GM18873 (cell line): ENCODE measurements at regions not wholly inside any gene's neighbourhood (a gene's known extent, or its start where the extent isn't known, plus 50 kb on each side); places are given as distances from the start of the nearest gene placed in this dataset.
A peak's percentile ranks its signal among the peaks of the same experiment; 100 is the strongest.
"Not testable (repeated sequence)": the region's sequence is repeated elsewhere in the genome, so short reads cannot be mapped to it uniquely, and the experiment has no call there.

Experiments
- ATAC-seq: cut with Tn5 transposase; IDR thresholded peaks from one replicate; pipeline ENCODE4 v1.9.1; 2021; ENCODE audit warnings: mild to moderate bottlenecking, moderate library complexity, moderate number of reproducible peaks; ENCODE audit not compliant: unreplicated experiment, low FRiP score

DNA sequence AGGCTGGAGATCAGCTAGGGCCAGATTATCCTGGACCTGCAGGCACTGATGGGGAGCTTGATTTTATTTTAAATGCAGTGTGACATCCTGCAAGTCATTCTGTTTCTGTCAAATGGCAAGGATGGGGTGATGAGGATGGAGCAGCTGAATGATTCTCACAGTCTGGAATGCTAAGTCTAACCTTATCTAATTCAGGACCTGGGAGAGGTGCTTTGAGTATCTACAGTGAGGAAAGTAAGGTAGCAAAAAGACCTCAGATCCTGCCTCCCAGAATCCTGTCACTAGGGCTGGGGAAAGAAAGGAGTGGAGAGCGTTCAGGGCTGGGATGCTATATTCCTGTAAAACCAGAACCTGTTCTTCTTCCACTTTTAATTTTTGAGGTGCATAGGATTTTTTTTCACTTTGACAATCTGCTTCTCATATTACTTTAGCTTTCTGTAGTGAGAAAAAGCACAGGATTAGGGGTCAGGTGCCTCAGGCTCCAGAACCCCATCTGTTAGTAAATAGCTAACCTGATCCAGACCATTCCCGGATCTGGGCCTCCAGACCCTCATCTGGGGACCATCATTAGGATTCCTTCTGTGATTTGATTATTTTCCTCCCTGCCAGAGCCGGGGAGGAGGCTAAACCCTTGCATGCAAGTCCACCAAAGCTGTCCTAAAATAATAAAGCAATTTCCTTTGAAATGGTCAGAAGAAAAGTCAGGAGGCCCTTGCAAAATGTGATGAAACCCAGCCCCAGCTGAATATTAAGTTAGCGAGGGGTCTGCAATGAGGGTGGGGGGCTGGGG lies 54.7 kb downstream of the ASCL1 start:
- ATAC-seq: no peak

GRCh38 chr12:103012884-103013283 lies 55.4 kb downstream of the ASCL1 start:
- no peak for ATAC-seq

GRCh38 chr12:103013741-103014300 lies 56.3 kb downstream of the ASCL1 start:
- no peak for ATAC-seq

DNA sequence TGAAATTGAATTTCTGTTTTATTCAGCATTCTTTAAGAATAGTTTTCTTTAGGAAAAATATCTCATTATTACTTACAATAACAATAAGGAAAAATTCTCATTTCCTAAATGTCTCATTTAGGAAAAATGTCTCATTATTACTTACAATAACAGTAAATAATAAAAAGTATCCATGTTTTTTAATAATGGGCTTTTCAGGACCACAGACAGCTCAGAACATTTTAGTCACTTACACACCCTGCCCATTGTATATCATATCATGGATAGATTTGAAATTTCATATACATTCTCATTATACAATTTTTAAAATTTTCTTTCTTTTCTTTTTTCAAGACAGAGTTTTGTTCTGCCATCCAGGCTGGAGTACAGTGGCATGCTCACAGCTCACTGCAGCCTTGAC lies 58.9 kb downstream of the ASCL1 start:
- no peak for ATAC-seq

GRCh38 chr12:103020839-103021238 lies 63.4 kb downstream of the ASCL1 start:
- ATAC-seq: no peak

DNA sequence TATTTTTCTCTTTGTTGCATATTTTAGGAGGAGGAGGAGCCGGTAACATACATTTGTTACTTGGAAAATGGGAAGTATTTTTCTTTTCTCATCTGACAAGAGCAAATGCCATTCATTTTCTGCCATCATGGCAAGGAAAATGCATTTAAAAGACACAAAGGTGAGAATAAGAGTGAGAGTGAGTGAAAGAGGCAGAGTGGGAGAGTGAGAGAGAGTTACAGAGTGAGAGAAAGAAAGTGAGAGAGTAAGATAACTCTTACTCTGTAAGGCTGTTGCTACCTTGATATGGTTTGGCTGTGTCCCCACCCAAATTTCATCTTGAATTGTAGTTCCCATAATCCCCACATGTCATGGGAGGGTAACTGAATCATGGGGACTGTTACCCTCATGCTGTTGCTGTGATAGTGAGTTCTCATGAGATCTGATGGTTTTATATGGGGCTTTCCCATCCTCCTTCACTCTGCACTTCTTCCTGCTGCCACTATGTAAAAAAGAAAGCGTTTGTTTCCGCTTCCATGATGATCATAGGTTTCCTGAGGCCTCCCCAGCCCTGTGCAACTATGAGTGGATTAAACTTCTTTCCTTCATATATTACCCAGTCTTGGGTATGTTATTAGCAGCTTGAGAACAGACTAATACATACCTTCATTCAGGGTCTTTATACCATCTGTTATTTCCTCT lies 64.2 kb downstream of the ASCL1 start:
- no peak for ATAC-seq

DNA sequence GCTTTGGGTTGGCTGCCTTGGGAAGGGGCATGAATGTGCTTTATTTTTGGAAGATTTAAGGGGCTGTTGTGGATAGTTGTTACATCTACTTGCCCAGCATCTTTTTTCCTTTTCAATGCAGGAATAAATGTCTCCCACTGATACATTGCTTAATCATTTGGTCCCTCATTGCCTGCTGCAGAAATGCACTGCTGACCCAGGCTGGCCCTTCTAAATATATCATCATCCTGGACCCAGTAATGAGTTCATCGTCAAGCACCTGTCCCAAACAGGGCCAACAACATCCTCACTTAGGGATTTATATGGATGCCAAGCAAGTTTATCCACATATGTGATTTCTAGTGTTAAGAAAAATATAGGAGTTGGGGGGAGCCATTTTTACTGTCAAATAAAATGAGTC lies 67.2 kb downstream of the ASCL1 start:
- no peak for ATAC-seq

DNA sequence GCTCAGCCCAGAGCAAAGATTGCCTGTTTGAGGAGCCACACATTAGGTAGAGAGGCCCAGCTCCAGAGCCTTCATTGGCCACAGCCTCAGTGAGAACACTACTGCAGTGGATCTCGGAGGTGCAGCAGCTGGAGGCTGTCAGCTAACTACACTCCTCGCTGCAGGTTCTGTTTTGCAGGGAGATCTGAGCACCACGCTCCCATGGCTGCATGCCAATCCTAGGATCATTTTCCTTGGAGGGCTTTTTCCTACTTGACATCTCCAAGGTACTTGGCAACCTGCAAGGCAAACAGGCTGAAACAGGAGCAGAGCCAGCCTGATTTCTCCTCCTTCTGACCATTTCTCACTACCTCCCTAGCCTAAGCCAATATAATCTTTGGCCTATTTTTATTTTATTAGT lies 69.2 kb downstream of the ASCL1 start:
- not testable (repeated sequence) for ATAC-seq

DNA sequence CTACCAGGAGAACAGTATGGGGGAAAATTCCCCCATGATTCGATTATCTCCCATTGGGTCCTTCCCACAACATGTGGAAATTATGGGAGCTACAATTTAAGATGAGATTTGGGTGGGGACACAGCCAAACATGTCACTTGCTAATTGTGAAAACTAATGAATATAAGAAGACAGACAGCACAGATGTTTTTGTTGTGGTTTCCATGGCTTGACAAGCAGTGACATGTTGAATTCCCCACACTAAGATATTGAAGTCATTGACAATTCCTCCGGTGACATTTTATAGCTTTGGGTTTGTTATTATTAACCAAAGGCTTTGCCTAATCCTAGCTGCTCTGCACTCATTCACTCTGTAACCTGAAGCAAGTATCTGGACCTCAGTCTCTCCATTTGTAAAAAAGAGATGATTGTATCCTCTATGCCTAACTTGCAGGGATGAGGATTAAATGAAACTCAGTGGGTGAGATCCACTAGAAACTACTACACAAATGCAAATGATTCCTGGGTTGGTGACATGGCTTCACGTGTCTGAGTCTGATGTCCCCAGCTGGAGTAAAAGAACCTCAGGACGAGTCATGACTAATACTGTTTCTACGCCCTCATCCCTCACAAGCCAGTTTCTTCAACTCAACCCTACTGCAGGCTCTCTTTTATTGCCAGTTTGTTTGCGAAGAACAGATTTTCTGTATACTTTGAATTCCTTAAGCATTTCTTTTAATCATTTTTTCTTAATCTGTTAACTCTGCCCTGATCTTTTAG lies 71.6 kb downstream of the ASCL1 start:
- ATAC-seq: no peak

DNA sequence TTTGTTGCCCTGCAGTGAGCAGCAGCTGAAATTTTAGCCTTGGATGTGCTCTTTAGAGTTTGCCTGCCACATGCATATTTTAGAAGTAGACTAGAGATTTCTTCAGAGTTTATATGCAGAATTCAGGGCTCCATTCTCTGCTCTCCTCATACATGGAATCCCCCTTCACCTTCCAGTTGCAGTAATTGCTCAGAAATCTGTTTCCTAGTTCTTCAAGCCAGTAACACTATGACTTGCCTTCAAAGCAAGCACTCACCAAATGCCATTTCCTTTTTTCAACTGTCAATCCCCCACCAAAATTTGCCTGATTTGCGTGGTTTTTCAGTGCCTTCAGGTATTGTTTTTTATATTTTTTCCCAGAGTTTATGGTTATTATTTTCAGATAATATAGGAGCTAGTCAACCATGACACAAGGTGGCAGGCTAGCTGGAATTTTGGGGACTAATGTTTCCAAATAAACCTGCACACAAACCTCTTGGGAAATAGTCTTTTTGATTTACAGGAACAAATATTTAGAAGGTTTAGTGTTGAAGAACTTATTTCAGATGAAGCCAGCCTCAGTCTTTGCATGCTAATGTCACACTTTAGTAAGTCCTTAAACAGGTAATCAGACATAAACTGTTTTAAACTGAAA lies 79.2 kb downstream of the ASCL1 start:
- ATAC-seq: no peak

- no peak for ATAC-seq
Observed at GRCh38 chr12:103043531-103044486, 86.3 kb downstream of the ASCL1 start.

- no peak for ATAC-seq
Observed at GRCh38 chr12:103046154-103046553, 88.7 kb downstream of the ASCL1 start.

- no peak for ATAC-seq
Observed at GRCh38 chr12:103050273-103050672, 92.8 kb downstream of the ASCL1 start.

- ATAC-seq: no peak
Observed at GRCh38 chr12:103053089-103053488, 95.6 kb downstream of the ASCL1 start.

- ATAC-seq: no peak
Observed at GRCh38 chr12:103073630-103074029, 116.2 kb downstream of the ASCL1 start.

DNA sequence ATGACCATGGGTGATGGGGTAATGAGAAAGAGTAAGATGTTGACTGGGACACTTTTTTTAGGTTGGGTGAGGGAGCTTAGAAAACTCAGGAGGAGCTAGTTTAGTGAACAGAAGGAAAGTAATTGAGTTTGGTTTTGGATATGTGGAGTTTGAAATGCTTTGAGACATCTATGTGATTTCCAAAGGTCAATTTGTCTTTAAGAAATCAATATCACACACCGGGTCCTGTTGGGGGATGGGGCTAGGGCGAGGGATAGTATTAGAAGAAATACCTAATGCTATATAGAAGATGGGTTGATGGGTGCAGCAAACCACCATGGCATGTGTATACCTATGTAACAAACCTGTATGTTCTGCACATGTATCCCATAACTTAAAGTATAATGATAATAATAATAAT lies 118.4 kb downstream of the ASCL1 start:
- no peak for ATAC-seq

DNA sequence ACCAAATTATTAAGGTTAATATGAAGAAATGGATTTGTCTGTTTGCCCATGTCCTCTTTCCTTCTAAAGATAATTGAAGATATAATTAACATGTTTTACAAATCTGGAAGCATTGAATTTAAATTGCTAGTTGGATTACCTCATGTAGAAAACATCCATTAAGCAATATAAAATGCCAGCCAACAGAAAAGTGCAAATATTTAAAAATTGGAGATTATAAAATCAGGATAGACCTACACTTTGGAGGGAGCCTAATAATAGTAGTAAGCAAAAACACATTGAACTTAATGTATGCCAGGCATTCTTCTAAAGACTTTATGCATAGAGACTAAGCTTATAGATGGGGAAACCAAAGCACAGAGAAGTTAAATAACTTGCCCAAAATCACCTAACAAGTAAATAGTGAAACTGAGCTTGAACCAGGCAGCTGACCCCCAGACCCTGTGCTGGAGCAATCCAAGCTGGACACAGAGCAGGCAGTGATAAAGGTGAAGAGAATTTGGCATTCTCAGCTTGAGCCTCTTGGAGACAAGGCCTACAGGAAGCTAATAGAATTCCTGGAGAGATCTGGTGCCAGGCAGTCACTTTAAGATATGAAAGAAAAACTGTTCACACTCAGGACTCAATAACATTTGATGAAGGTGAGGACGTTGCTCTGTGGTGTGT lies 119.8 kb downstream of the ASCL1 start:
- no peak for ATAC-seq

DNA sequence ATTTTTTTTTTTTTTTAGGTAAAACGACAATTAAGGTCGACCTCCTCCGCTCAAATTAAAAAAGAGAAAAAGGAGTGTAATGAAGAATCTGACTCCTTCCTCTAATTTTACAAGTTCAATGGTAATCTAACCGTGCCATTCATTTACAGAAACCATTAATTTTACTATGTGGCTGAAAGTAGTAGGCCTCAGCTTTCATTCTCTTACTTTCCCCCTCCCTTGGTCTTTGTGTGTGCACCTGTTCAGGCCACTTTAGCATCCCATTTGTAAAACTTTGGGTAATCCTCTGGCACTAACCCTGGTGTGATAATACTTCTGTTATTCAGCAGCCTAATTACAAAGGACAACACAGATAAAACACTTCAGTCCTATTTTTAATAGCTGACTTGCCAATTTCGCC lies 128.1 kb downstream of the ASCL1 start:
- ATAC-seq: peak; percentile 67

DNA sequence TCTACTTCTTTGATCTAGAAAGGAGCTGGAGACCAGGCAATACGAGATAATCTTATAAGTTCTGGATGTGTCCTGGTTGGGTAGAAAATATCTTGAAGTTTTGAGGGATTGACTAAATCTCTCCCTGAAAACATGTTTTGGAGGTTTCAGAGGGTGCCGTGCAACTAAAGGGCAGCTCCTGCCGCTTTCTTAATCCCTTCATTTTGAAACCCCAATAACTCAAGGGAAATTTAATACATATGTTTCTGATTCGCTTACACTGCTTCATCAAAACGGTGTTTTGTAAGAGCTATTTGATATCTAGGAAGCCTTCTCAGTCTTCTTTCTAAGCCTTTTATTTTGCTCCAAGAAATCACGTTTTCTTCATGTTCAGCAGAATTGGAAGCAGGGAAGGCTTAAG lies 129.0 kb downstream of the ASCL1 start:
- no peak for ATAC-seq
